Smooth muscle cell (in vitro differentiated cells): ENCODE measurements at regions not wholly inside any gene's neighbourhood (a gene's known extent, or its start where the extent isn't known, plus 50 kb on each side); places are given as distances from the start of the nearest gene placed in this dataset.

Experiments
- DNase-seq: peaks from one replicate; lab custom pipeline; 2025; ENCODE audit not compliant: unreplicated experiment; lab: John Stamatoyannopoulos, UW
- H2AFZ ChIP-seq: fragments of 200-600 bp; sonication (generic); 2 replicates; pipeline ENCODE4 v1.6.0; 2016; ENCODE audit warnings: antibody characterized with exemption, low read depth, mild to moderate bottlenecking
- H3F3A ChIP-seq: fragments of 200-600 bp; sonication (generic); 2 replicates; pipeline ENCODE4 v1.6.0; 2017; ENCODE audit warnings: antibody characterized with exemption, low read depth
- H3K27ac ChIP-seq: fragments of 200-600 bp; sonication (generic); 2 replicates; pipeline ENCODE4 v1.5.1; 2016; ENCODE audit warnings: low read depth, mild to moderate bottlenecking
- H3K27me3 ChIP-seq: fragments of 200-600 bp; sonication (generic); 2 replicates; pipeline ENCODE4 v1.6.1; 2016; ENCODE audit warnings: low read depth, mild to moderate bottlenecking
- H3K36me3 ChIP-seq: fragments of 200-600 bp; sonication (generic); 2 replicates; pipeline ENCODE4 v1.5.1; 2016; ENCODE audit warnings: low read depth
- H3K4me1 ChIP-seq: fragments of 200-600 bp; sonication (generic); 2 replicates; pipeline ENCODE4 v1.5.1; 2016; ENCODE audit warnings: low read depth
- H3K4me2 ChIP-seq: fragments of 200-600 bp; sonication (generic); 2 replicates; pipeline ENCODE4 v1.6.0; 2016; ENCODE audit warnings: mild to moderate bottlenecking
- H3K4me3 ChIP-seq: fragments of 200-600 bp; sonication (generic); 2 replicates; pipeline ENCODE4 v1.5.1; 2016; ENCODE audit warnings: mild to moderate bottlenecking
- H3K79me2 ChIP-seq: fragments of 200-600 bp; sonication (generic); 2 replicates; pipeline ENCODE4 v1.6.0; 2016; ENCODE audit warnings: low read depth, mild to moderate bottlenecking
- H3K9ac ChIP-seq: fragments of 200-600 bp; sonication (generic); 2 replicates; pipeline ENCODE4 v1.6.0; 2016; ENCODE audit warnings: low read depth
- H3K9me3 ChIP-seq: fragments of 200-600 bp; sonication (generic); replicated peaks from 2 replicates; pipeline ENCODE4 v1.5.1; 2016; ENCODE audit warnings: low read depth
- H4K20me1 ChIP-seq: fragments of 200-600 bp; sonication (generic); 2 replicates; pipeline ENCODE4 v1.6.0; 2016; ENCODE audit warnings: low read depth
- CTCF ChIP-seq: fragments of 200-600 bp; sonication (generic); IDR thresholded peaks from 2 replicates; pipeline ENCODE4 v1.5.1; 2017; ENCODE audit warnings: borderline replicate concordance, mild to moderate bottlenecking, antibody characterized with exemption; ENCODE audit not compliant: insufficient read depth, poor library complexity, severe bottlenecking
- WGBS: methylation state at CpG from one replicate; pipeline ENCODE4 v1.1.7; 2016; ENCODE audit warnings: low lambda C conversion rate; 5-methylcytosine and 5-hydroxymethylcytosine counted together

- Histone ChIP-seq H3F3A (no peaks in the 10 kb centered on the region), H3K27ac (no peak overlapping the region), H3K79me2 (no peaks in the 10 kb centered on the region), H3K9ac (no peak overlapping the region), H3K9me3 (no peaks in the 10 kb centered on the region), H3K4me3 (no peak overlapping the region), H4K20me1 (no peaks in the 10 kb centered on the region), H3K4me1 (no peaks in the 10 kb centered on the region), H2AFZ (no peak overlapping the region), H3K27me3 (peaks cover 17% of the 10 kb centered on the region), H3K36me3 (no peaks in the 10 kb centered on the region), H3K4me2 (no peak overlapping the region)
- DNase-seq: no peak
- WGBS: 95% methylated on average over 2 of the region's 2 CpGs
- no peak for TF ChIP-seq CTCF
Measured at GRCh38 chr11:112630496-112630895, 330.7 kb upstream of the NCAM1 start.

- no peak for DNase-seq
- no peaks in the 10 kb centered on the region for H3K36me3 ChIP-seq
- H2AFZ ChIP-seq: no peak overlapping the region
- H3K4me1 ChIP-seq: no peaks in the 10 kb centered on the region
- H3K4me2 ChIP-seq: no peak overlapping the region
- H3F3A ChIP-seq: no peaks in the 10 kb centered on the region
- TF ChIP-seq CTCF: no peak
- no peak overlapping the region for H3K9ac ChIP-seq
- H3K9me3 ChIP-seq: no peaks in the 10 kb centered on the region
- H3K4me3 ChIP-seq: no peak overlapping the region
- H3K27me3 ChIP-seq: peaks cover 17% of the 10 kb centered on the region
- no peak overlapping the region for H3K27ac ChIP-seq
- no peaks in the 10 kb centered on the region for H4K20me1 ChIP-seq
- no peaks in the 10 kb centered on the region for H3K79me2 ChIP-seq
Measured at GRCh38 chr11:112631333-112631732, 329.9 kb upstream of the NCAM1 start.

- H3K27me3 ChIP-seq: peaks cover 17% of the 10 kb centered on the region
- H3F3A ChIP-seq: no peaks in the 10 kb centered on the region
- H4K20me1 ChIP-seq: no peaks in the 10 kb centered on the region
- H2AFZ ChIP-seq: no peak overlapping the region
- no peak overlapping the region for H3K9ac ChIP-seq
- H3K36me3 ChIP-seq: no peaks in the 10 kb centered on the region
- no peak for DNase-seq
- no peak overlapping the region for H3K4me3 ChIP-seq
- no peaks in the 10 kb centered on the region for H3K4me1 ChIP-seq
- no peak for TF ChIP-seq CTCF
- no peaks in the 10 kb centered on the region for H3K9me3 ChIP-seq
- no peak overlapping the region for H3K4me2 ChIP-seq
- no peaks in the 10 kb centered on the region for H3K79me2 ChIP-seq
- H3K27ac ChIP-seq: no peak overlapping the region
- WGBS: 83% methylated on average over 5 of the region's 5 CpGs
Measured at GRCh38 chr11:112632866-112633505, 328.2 kb upstream of the NCAM1 start.

- WGBS: 47% methylated on average over 6 of the region's 6 CpGs
- no peak overlapping the region for H2AFZ ChIP-seq
Measured at GRCh38 chr11:112634551-112634950, 326.7 kb upstream of the NCAM1 start.

More at GRCh38 chr11:112634551-112634950, 326.7 kb upstream of the NCAM1 start:
- no peak overlapping the region for H3K9ac ChIP-seq
- H3K4me3 ChIP-seq: no peak overlapping the region
- H4K20me1 ChIP-seq: no peaks in the 10 kb centered on the region
- H3K79me2 ChIP-seq: no peaks in the 10 kb centered on the region
- H3K27me3 ChIP-seq: peaks cover 17% of the 10 kb centered on the region
- no peaks in the 10 kb centered on the region for H3K9me3 ChIP-seq
- no peak overlapping the region for H3K27ac ChIP-seq
- no peaks in the 10 kb centered on the region for H3F3A ChIP-seq
- no peak for TF ChIP-seq CTCF
- no peak overlapping the region for H3K4me2 ChIP-seq
- H3K4me1 ChIP-seq: no peaks in the 10 kb centered on the region
- no peaks in the 10 kb centered on the region for H3K36me3 ChIP-seq
- no peak for DNase-seq
